ENCODE measurements at regions not wholly inside any gene's neighbourhood (a gene's known extent, or its start where the extent isn't known, plus 50 kb on each side); places are given as distances from the start of the nearest gene placed in this dataset.

DNA sequence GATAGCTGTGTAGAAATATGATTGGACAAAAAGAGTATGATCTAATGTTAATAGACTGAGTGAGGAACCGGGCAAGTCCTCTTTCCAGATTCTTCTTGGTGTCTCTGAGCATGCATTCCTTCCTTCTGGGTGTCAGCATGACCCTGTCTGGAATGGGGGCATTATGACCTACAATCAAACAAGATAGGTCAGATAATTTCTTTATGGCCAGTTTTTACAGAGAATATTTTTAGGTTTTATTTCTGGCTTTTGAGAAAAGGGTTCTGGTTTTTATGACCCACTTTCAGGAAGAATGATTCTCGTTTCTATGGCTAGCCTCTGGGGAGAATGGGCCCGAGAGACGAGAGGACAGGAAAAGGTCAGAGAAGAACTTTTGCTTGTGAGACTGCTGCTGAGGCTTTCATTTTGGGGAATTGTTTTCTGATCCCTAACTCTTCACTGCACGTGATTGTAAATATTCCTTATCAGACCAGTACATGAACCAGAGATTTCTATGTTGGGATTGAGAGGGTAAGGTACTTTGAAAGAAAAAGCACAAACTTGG lies 383.8 kb downstream of the AASDHPPT start (continued):
- TF ChIP-seq FOSL1 (CRISPR knock-in tag; IDR thresholded peaks at IDR 0.05; ENCODE audit: borderline replicate concordance) (no peak), ZFX (CRISPR knock-in tag; IDR thresholded peaks at IDR 0.05; ENCODE audit: low read depth) (no peak), ZNF225 (CRISPR knock-in tag; IDR thresholded peaks at IDR 0.05) (no peak), ZNF3 (CRISPR knock-in tag; IDR thresholded peaks at IDR 0.05) (no peak)
- TF ChIP-seq, protein P1, sequence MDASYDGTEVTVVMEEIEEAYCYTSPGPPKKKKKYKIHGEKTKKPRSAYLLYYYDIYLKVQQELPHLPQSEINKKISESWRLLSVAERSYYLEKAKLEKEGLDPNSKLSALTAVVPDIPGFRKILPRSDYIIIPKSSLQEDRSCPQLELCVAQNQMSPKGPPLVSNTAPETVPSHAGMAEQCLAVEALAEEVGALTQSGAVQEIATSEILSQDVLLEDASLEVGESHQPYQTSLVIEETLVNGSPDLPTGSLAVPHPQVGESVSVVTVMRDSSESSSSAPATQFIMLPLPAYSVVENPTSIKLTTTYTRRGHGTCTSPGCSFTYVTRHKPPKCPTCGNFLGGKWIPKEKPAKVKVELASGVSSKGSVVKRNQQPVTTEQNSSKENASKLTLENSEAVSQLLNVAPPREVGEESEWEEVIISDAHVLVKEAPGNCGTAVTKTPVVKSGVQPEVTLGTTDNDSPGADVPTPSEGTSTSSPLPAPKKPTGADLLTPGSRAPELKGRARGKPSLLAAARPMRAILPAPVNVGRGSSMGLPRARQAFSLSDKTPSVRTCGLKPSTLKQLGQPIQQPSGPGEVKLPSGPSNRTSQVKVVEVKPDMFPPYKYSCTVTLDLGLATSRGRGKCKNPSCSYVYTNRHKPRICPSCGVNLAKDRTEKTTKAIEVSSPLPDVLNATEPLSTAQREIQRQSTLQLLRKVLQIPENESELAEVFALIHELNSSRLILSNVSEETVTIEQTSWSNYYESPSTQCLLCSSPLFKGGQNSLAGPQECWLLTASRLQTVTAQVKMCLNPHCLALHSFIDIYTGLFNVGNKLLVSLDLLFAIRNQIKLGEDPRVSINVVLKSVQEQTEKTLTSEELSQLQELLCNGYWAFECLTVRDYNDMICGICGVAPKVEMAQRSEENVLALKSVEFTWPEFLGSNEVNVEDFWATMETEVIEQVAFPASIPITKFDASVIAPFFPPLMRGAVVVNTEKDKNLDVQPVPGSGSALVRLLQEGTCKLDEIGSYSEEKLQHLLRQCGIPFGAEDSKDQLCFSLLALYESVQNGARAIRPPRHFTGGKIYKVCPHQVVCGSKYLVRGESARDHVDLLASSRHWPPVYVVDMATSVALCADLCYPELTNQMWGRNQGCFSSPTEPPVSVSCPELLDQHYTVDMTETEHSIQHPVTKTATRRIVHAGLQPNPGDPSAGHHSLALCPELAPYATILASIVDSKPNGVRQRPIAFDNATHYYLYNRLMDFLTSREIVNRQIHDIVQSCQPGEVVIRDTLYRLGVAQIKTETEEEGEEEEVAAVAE (CRISPR knock-in tag; IDR thresholded peaks at IDR 0.05; ENCODE audit: borderline replicate concordance) = no peak

DNA sequence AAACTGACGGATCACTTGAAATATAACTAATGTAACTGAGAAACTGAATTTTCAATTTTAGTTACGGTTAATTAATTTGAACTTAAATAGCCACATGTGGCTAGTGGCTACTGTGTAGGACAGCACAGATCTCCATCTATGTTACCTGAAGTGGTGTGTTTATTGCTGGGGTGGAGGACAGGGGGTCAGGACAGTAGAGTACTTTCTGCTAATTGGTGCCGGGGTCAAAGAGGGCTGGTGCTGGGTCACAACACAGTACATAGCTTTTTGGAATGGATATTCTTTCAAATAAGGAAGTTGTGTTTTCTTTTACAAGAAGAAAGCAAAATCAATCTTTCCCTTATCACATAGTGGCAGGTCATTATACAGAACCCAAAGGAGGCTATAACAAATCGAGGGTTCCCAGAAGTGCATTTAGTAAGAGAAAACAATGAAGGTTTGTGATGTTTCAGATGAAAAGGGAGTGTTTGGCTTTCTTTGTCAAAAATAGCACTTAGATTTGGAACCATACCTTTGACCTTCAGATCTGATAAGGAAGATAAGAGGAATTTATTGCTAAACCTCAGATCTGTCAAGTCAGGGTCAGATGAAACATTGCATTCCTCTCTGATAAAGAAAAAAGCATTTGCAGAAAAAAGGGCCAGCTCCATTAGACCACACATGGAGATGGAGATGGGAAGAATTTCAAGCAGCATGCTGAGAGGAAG lies 384.5 kb downstream of the AASDHPPT start:
- Histone ChIP-seq H3K9me3 (ENCODE audit: low read length) (peaks cover 56% of the 10 kb centered on the region), H3K4me3 (replicated peaks in 1 of 3; ENCODE audit: insufficient read depth in 1 of 3, low read depth in 2 of 3, low read length in 3 of 3) (no peak overlapping the region), H3K4me2 (ENCODE audit: low read depth, low read length) (no peak overlapping the region), H4K20me1 (ENCODE audit: insufficient read depth, low read length) (no peaks in the 10 kb centered on the region), H2AFZ (ENCODE audit: low read length) (no peak overlapping the region), H3K27me3 (ENCODE audit: control insufficient read depth in 1 of 2, insufficient read depth in 2 of 2, low read length in 2 of 2) (no peaks in the 10 kb centered on the region), H3K36me3 (replicated peaks in 1 of 2; ENCODE audit: control insufficient read depth in 1 of 2, insufficient read depth in 2 of 2, low read length in 2 of 2) (no peaks in the 10 kb centered on the region), H3K4me1 (ENCODE audit: insufficient read depth, low read length) (peaks cover 60% of the 10 kb centered on the region), H3K9ac (ENCODE audit: insufficient read depth, low read depth, low read length) (no peak overlapping the region), H3K27ac (ENCODE audit: extremely low read length, insufficient read depth, low read length) (peak overlapping the region; percentile 19), H3K79me2 (ENCODE audit: insufficient read depth, low read length) (no peaks in the 10 kb centered on the region)
- no TSS peak for BruUV-seq (replicated peaks)
- intact Hi-C loops (cut with micrococcal nuclease; ENCODE audit: unreplicated experiment) (loop anchor here (5.0 kb wide), 1 partner anchor 385 kb away; the partner anchor contains the start of genes AASDHPPT and KBTBD3), in situ Hi-C loops (cut with HindIII; ENCODE audit: extremely low pct_ligation_motif_present, low pct_unique_long_range_greater_than_20kb) (no loop called here)
- CTCF ChIA-PET (ENCODE audit: low intra/inter-chr PET ratio, low total read pairs) = no interaction called here
- DNase-seq (ENCODE audit: low spot score) (peak; percentile 89), FAIRE-seq (no peak), ATAC-seq (peak; percentile 76)
- POLR2A ChIA-PET = no interaction called here
- 39% methylated on average over 4 of the region's 4 CpGs for WGBS (ENCODE audit: low lambda C conversion rate)
- TF ChIP-seq TCF7L2 (IDR thresholded peaks at IDR 0.05; ENCODE audit: low read depth, low read length) (peak; percentile 47; the same call in 1 of the 2 replicates), ZNF101 (CRISPR knock-in tag; IDR thresholded peaks at IDR 0.05; ENCODE audit: borderline replicate concordance, low read depth) (no peak), SIX4 (CRISPR knock-in tag; IDR thresholded peaks at IDR 0.05) (peak; percentile 43), GATAD2A (CRISPR knock-in tag; IDR thresholded peaks at IDR 0.05) (peak; percentile 57)
- TF ChIP-seq, protein P2, sequence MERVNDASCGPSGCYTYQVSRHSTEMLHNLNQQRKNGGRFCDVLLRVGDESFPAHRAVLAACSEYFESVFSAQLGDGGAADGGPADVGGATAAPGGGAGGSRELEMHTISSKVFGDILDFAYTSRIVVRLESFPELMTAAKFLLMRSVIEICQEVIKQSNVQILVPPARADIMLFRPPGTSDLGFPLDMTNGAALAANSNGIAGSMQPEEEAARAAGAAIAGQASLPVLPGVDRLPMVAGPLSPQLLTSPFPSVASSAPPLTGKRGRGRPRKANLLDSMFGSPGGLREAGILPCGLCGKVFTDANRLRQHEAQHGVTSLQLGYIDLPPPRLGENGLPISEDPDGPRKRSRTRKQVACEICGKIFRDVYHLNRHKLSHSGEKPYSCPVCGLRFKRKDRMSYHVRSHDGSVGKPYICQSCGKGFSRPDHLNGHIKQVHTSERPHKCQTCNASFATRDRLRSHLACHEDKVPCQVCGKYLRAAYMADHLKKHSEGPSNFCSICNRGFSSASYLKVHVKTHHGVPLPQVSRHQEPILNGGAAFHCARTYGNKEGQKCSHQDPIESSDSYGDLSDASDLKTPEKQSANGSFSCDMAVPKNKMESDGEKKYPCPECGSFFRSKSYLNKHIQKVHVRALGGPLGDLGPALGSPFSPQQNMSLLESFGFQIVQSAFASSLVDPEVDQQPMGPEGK (CRISPR knock-in tag; IDR thresholded peaks at IDR 0.05) = peak; percentile 47; the same call in 1 of the 2 replicates
- TF ChIP-seq, protein P3, sequence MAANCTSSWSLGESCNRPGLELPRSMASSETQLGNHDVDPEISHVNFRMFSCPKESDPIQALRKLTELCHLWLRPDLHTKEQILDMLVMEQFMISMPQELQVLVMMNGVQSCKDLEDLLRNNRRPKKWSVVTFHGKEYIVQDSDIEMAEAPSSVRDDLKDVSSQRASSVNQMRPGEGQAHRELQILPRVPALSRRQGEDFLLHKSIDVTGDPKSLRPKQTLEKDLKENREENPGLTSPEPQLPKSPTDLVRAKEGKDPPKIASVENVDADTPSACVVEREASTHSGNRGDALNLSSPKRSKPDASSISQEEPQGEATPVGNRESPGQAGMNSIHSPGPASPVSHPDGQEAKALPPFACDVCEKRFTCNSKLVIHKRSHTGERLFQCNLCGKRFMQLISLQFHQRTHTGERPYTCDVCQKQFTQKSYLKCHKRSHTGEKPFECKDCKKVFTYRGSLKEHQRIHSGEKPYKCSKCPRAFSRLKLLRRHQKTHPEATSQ (CRISPR knock-in tag; IDR thresholded peaks at IDR 0.05; ENCODE audit: borderline replicate concordance) = no peak
- TF ChIP-seq, protein P4, sequence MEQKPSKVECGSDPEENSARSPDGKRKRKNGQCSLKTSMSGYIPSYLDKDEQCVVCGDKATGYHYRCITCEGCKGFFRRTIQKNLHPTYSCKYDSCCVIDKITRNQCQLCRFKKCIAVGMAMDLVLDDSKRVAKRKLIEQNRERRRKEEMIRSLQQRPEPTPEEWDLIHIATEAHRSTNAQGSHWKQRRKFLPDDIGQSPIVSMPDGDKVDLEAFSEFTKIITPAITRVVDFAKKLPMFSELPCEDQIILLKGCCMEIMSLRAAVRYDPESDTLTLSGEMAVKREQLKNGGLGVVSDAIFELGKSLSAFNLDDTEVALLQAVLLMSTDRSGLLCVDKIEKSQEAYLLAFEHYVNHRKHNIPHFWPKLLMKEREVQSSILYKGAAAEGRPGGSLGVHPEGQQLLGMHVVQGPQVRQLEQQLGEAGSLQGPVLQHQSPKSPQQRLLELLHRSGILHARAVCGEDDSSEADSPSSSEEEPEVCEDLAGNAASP (CRISPR knock-in tag; IDR thresholded peaks at IDR 0.05; ENCODE audit: borderline replicate concordance) = 0 out of 2 replicates have a peak, but pooled peaks have one; percentile 49
